ENCODE measurements at regions not wholly inside any gene's neighbourhood (a gene's known extent, or its start where the extent isn't known, plus 50 kb on each side); places are given as distances from the start of the nearest gene placed in this dataset.

DNA sequence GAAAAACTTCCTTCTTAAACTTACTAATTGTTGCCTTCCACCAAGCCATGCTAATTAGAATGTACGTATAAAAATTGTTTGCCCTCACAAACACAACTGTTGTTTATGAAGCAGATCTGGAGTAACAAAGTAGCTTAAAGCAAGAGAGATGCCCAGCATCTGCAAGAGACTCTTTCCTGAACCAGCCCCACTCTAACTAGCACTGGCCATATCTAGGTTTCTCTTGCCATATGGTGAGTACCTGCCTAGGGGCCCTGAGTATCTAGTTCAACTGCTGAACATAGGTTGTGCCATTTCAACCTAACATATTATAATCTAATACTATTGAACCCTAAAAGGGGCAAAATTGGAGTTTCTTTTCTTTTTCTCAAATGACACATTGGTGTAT, 883.4 kb upstream of the B3GALT2 start:
- H3K4me3 Mint-ChIP-seq: no peak overlapping the region

DNA sequence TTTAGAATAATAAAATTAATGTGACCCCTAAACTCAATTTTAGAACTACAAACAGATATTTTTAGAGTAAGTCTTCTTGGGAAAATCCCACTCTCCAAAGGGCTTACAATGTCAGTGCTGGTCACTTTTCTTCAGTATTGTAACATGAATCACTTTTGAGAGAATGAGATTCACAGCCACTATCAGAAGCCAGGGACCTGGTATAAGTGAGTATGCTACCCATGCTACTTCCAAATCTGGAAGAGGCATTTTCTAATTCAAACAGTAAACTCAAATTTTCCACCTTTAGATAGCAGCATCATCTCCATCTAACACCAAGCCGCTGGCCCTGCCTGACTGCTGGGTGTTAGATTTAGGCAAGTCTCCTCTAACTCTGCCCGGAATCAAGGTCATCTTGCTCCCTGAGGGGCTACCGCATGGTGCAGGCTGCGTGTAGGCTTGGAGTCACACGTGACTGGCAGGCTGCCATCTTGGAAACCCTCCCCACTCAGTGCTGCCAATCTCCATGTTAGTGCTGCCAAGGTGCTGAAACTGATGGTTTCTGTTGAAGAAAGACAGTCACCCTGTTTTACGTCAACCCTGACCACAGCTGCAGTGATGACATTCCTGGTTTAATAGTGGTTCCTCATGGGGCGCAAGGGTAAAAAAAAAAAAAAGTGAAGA, 882.9 kb upstream of the B3GALT2 start:
- Histone ChIP-seq H3K4me3 (ENCODE audit: control insufficient read depth in 1 of 2, extremely low read depth in 1 of 2, low read length in 1 of 2) (no peak overlapping the region), H3K9me3 (no peaks in the 10 kb centered on the region), H3K27ac (ENCODE audit: low read length) (no peak overlapping the region), H3K4me1 (ENCODE audit: control insufficient read depth in 1 of 2, extremely low read depth in 1 of 2, insufficient read depth in 2 of 2, low read length in 2 of 2) (no peaks in the 10 kb centered on the region), H3K27me3 (replicated peaks in 1 of 2; ENCODE audit: control insufficient read depth in 2 of 2, extremely low read depth in 1 of 2, insufficient read depth in 2 of 2, low read length in 1 of 2) (no peaks in the 10 kb centered on the region), H3K36me3 (ENCODE audit: control insufficient read depth in 2 of 2, extremely low read depth in 1 of 2, insufficient read depth in 1 of 2, low read length in 1 of 2) (no peaks in the 10 kb centered on the region)
- Mint-ChIP-seq H3K27ac (no peak overlapping the region), H3K4me1 (peaks cover 0 to under 1% (median 0%) of the 10 kb centered on the region in 3 donors), H3K9me3 (no peaks in the 10 kb centered on the region), H3K27me3 (no peaks in the 10 kb centered on the region), H3K36me3 (peaks cover 6% of the 10 kb centered on the region), H3K4me3 (no peak overlapping the region)
- no peak for ATAC-seq (replicated peaks in 1 of 4)
- no peak for DNase-seq
- POLR2A ChIA-PET: no interaction called here
- CTCF ChIA-PET: no interaction called here
- WGBS (ENCODE audit: insufficient coverage): 60% methylated on average over 1 of the region's 7 CpGs

More for the DNA sequence above, 883.4 kb upstream of the B3GALT2 start:
- H3K4me3 ChIP-seq (ENCODE audit: control insufficient read depth in 1 of 2, extremely low read depth in 1 of 2, low read length in 1 of 2): no peak overlapping the region
- H3K9me3 Mint-ChIP-seq: no peaks in the 10 kb centered on the region
- no peak for ATAC-seq (replicated peaks in 1 of 4)
- no CpG with 5 or more reads among the region's 1 CpG for WGBS (ENCODE audit: insufficient coverage)
- no peak for DNase-seq
- no peaks in the 10 kb centered on the region for H3K27me3 ChIP-seq (replicated peaks in 1 of 2; ENCODE audit: control insufficient read depth in 2 of 2, extremely low read depth in 1 of 2, insufficient read depth in 2 of 2, low read length in 1 of 2)
- CTCF ChIA-PET: no interaction called here
- H3K27ac ChIP-seq (ENCODE audit: low read length): no peak overlapping the region
- H3K4me1 ChIP-seq (ENCODE audit: control insufficient read depth in 1 of 2, extremely low read depth in 1 of 2, insufficient read depth in 2 of 2, low read length in 2 of 2): no peaks in the 10 kb centered on the region
- H3K4me1 Mint-ChIP-seq: peaks cover 0 to 6% (median 0%) of the 10 kb centered on the region in 3 donors
- peaks cover 6% of the 10 kb centered on the region for H3K36me3 Mint-ChIP-seq
- no peaks in the 10 kb centered on the region for H3K9me3 ChIP-seq
- no peak overlapping the region for H3K27ac Mint-ChIP-seq
- no peaks in the 10 kb centered on the region for H3K27me3 Mint-ChIP-seq
- no peaks in the 10 kb centered on the region for H3K36me3 ChIP-seq (ENCODE audit: control insufficient read depth in 2 of 2, extremely low read depth in 1 of 2, insufficient read depth in 1 of 2, low read length in 1 of 2)
- POLR2A ChIA-PET: no interaction called here

DNA sequence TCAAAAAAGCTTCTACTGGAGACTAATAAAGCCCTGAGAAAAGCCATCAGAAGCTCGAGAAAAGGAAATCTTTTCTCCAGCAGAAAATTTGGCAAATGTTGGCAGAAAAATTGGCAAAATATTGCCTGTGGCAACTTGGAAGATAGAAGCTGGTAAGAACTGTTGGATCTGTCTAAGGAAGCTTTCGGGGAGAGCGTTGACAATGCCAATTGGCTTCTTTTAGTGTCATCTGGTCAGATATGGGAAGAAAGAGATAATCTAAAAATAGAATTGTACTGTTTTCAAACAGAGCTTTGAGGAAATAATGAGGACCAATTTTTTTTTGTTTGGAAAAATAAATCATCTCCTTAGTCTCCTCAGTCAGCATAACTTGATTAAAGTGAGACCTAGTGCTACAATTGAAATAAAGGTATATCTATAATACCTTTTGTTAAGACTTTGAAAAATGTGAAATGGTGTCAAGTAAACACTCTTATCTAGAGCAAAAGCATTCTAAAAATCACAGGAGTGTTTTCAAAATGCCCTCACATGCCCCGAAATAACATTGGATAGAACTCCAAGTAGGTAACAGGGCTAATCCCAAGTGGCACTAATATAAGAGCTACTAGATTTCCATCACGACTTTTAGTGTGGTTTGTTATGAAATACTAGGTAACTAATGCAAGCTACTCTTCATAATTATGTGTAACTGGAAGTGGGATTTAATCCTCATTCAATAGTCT, 882.2 kb upstream of the B3GALT2 start:
- no peaks in the 10 kb centered on the region for H3K27me3 ChIP-seq (replicated peaks in 1 of 2; ENCODE audit: control insufficient read depth in 2 of 2, extremely low read depth in 1 of 2, insufficient read depth in 2 of 2, low read length in 1 of 2)
- CTCF ChIA-PET: interaction anchor here in 1 of 2 donors (0.6 kb wide), 1 partner anchor 1286 kb away, joined by 3 read pairs; no protein-coding TSS in a partner anchor
- WGBS (ENCODE audit: insufficient coverage): 91% methylated on average over 3 of the region's 5 CpGs
- Mint-ChIP-seq H3K9me3 (peaks cover 0 to 5% (median 0%) of the 10 kb centered on the region in 3 donors), H3K36me3 (peaks cover 10% of the 10 kb centered on the region), H3K4me1 (no peaks in the 10 kb centered on the region), H3K27me3 (no peaks in the 10 kb centered on the region), H3K27ac (no peak overlapping the region), H3K4me3 (no peak overlapping the region)
- H3K4me3 ChIP-seq (ENCODE audit: control insufficient read depth in 1 of 2, extremely low read depth in 1 of 2, low read length in 1 of 2): no peak overlapping the region
- no peaks in the 10 kb centered on the region for H3K9me3 ChIP-seq
- no peak overlapping the region for H3K27ac ChIP-seq (ENCODE audit: low read length)
- DNase-seq (no peak), ATAC-seq (replicated peaks in 1 of 4) (no peak)
- no peaks in the 10 kb centered on the region for H3K36me3 ChIP-seq (ENCODE audit: control insufficient read depth in 2 of 2, extremely low read depth in 1 of 2, insufficient read depth in 1 of 2, low read length in 1 of 2)
- no peaks in the 10 kb centered on the region for H3K4me1 ChIP-seq (ENCODE audit: control insufficient read depth in 1 of 2, extremely low read depth in 1 of 2, insufficient read depth in 2 of 2, low read length in 2 of 2)
- POLR2A ChIA-PET: interaction anchor here in 1 of 2 donors (0.6 kb wide), 1 partner anchor 29 kb away, joined by 4 read pairs; no protein-coding TSS in a partner anchor

DNA sequence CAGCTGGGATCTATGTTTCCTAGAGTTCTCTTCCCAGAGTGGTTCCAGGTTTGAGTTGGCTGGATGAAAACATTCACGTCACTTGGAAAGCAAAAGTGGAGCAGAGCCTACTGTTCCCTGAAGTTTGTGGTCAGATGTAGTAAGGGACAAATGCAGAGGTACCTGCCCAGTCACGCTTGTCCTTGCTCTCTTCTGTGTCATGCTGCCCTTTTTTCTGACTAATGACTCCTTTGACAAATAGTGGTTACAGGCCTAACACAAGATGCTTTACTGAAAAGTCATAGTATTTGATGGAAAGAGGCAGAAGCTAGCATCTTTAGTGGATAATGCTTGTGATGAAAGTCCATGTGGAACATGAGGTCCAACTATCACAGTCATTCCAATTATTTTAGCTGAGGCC, 881.4 kb upstream of the B3GALT2 start:
- Mint-ChIP-seq H3K27ac (no peak overlapping the region), H3K36me3 (peaks cover 10% of the 10 kb centered on the region), H3K9me3 (peaks cover 0 to 6% (median 0%) of the 10 kb centered on the region in 3 donors), H3K4me1 (peaks cover 0 to 2% (median 0%) of the 10 kb centered on the region in 3 donors), H3K27me3 (no peaks in the 10 kb centered on the region), H3K4me3 (no peak overlapping the region)
- Histone ChIP-seq H3K4me3 (ENCODE audit: control insufficient read depth in 1 of 2, extremely low read depth in 1 of 2, low read length in 1 of 2) (no peak overlapping the region), H3K27me3 (replicated peaks in 1 of 2; ENCODE audit: control insufficient read depth in 2 of 2, extremely low read depth in 1 of 2, insufficient read depth in 2 of 2, low read length in 1 of 2) (no peaks in the 10 kb centered on the region), H3K9me3 (no peaks in the 10 kb centered on the region), H3K4me1 (ENCODE audit: control insufficient read depth in 1 of 2, extremely low read depth in 1 of 2, insufficient read depth in 2 of 2, low read length in 2 of 2) (no peaks in the 10 kb centered on the region), H3K36me3 (ENCODE audit: control insufficient read depth in 2 of 2, extremely low read depth in 1 of 2, insufficient read depth in 1 of 2, low read length in 1 of 2) (no peaks in the 10 kb centered on the region), H3K27ac (ENCODE audit: low read length) (no peak overlapping the region)
- 100% methylated on average over 2 of the region's 2 CpGs for WGBS (ENCODE audit: insufficient coverage)
- CTCF ChIA-PET: no interaction called here
- POLR2A ChIA-PET: no interaction called here
- DNase-seq: no peak
- ATAC-seq (replicated peaks in 1 of 4): no peak

DNA sequence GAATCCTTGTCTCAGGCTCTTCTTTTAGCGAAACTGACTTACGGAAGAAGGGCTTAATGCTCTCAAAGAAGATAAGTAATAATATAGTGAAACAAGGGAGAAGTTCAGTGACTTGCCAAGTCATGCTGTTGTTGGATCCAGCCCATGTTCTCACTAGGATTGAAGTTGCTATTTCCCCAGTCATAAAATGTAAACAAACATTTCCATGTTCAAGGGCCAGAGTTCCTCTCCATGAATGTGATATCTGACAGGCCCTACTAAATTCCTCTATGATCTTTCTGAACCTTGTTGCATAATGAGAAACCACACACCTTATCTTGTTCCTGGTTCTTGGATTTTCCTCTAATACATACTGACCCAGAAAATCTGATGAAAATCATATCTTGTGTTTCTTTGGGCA, 876.5 kb upstream of the B3GALT2 start:
- Mint-ChIP-seq H3K36me3 (peaks cover 12% of the 10 kb centered on the region), H3K27me3 (no peaks in the 10 kb centered on the region), H3K9me3 (peaks cover 3 to 14% (median 8%) of the 10 kb centered on the region in 3 donors), H3K4me3 (no peak overlapping the region), H3K27ac (no peak overlapping the region), H3K4me1 (peaks cover 28 to 35% (median 32%) of the 10 kb centered on the region in 3 donors)
- Histone ChIP-seq H3K4me1 (ENCODE audit: control insufficient read depth in 1 of 2, extremely low read depth in 1 of 2, insufficient read depth in 2 of 2, low read length in 2 of 2) (peaks cover 16 to 20% of the 10 kb centered on the region in 2 experiments), H3K9me3 (no peaks in the 10 kb centered on the region), H3K27ac (ENCODE audit: low read length) (no peak overlapping the region), H3K36me3 (ENCODE audit: control insufficient read depth in 2 of 2, extremely low read depth in 1 of 2, insufficient read depth in 1 of 2, low read length in 1 of 2) (no peaks in the 10 kb centered on the region), H3K27me3 (replicated peaks in 1 of 2; ENCODE audit: control insufficient read depth in 2 of 2, extremely low read depth in 1 of 2, insufficient read depth in 2 of 2, low read length in 1 of 2) (no peaks in the 10 kb centered on the region), H3K4me3 (ENCODE audit: control insufficient read depth in 1 of 2, extremely low read depth in 1 of 2, low read length in 1 of 2) (no peak overlapping the region)
- ChIA-PET CTCF (no interaction called here), POLR2A (no interaction called here)
- DNase-seq (no peak), ATAC-seq (replicated peaks in 1 of 4) (no peak)
- no CpG with 5 or more reads among the region's 2 CpGs for WGBS (ENCODE audit: insufficient coverage)

DNA sequence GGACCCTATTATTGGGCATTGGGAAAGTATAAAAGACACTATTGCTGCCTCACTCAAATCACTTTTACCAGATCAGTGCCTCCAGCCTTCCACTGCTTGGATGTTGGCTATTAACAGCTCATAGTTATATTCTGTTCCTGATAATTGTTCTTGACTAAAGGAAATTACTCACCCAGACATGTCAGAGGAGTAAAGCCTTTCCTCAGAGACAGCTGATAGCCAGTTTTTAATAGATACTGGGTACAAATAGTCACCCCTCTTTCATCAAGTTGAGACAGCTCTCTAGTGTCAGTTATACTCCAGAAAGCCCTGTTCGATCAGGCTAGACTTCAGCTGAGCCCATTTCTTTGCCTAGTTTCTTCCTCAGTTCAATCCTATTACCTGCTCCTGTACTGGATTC, 876.1 kb upstream of the B3GALT2 start:
- CTCF ChIA-PET: no interaction called here
- no peak for DNase-seq
- no peaks in the 10 kb centered on the region for H3K27me3 Mint-ChIP-seq
- peaks cover 3 to 14% (median 9%) of the 10 kb centered on the region in 3 donors for H3K9me3 Mint-ChIP-seq
- H3K27ac ChIP-seq (ENCODE audit: low read length): no peak overlapping the region
- POLR2A ChIA-PET: no interaction called here
- no peak overlapping the region for H3K4me3 Mint-ChIP-seq
- H3K4me1 Mint-ChIP-seq: peaks cover 32 to 38% (median 34%) of the 10 kb centered on the region in 3 donors
- no peaks in the 10 kb centered on the region for H3K36me3 ChIP-seq (ENCODE audit: control insufficient read depth in 2 of 2, extremely low read depth in 1 of 2, insufficient read depth in 1 of 2, low read length in 1 of 2)
- H3K36me3 Mint-ChIP-seq: peaks cover 12% of the 10 kb centered on the region
- no peak for ATAC-seq (replicated peaks in 1 of 4)
- H3K27me3 ChIP-seq (replicated peaks in 1 of 2; ENCODE audit: control insufficient read depth in 2 of 2, extremely low read depth in 1 of 2, insufficient read depth in 2 of 2, low read length in 1 of 2): no peaks in the 10 kb centered on the region
- H3K4me1 ChIP-seq (ENCODE audit: control insufficient read depth in 1 of 2, extremely low read depth in 1 of 2, insufficient read depth in 2 of 2, low read length in 2 of 2): peaks cover 19 to 22% of the 10 kb centered on the region in 2 experiments
- no peak overlapping the region for H3K27ac Mint-ChIP-seq
- H3K4me3 ChIP-seq (ENCODE audit: control insufficient read depth in 1 of 2, extremely low read depth in 1 of 2, low read length in 1 of 2): no peak overlapping the region
- H3K9me3 ChIP-seq: no peaks in the 10 kb centered on the region
- 100% methylated on average over 1 of the region's 1 CpG for WGBS (ENCODE audit: insufficient coverage)

Data from T-cell (primary cell).